ENCODE measurements at regions not wholly inside any gene's neighbourhood (a gene's known extent, or its start where the extent isn't known, plus 50 kb on each side); places are given as distances from the start of the nearest gene placed in this dataset.
"Not testable (repeated sequence)": the region's sequence is repeated elsewhere in the genome, so short reads cannot be mapped to it uniquely, and the experiment has no call there.

DNA sequence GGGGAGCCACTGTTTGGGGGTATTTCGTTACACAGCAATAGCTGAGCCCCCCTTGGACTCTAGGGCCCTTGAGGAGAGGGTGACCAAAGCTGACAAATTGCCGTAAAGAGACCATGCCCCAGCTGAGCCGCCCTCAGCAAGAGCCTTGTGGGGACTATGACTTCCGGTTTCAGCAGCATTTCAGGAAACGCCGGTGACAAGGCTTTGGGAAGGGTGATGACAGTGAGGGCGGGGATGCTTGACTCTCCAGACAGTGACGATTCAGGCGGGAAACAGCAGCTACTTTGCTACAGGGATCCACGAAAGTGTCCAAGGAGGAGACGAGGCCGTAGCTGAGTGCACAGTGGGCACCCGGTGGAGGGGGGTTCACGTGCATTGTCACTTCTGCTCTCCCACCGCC, 360.8 kb downstream of the C16orf95 start:
- H3K27me3 ChIP-seq (replicated peaks; ENCODE audit: insufficient read depth, low read depth, low read length, poor library complexity) = no peaks in the 10 kb centered on the region
- ChIA-PET CTCF (no interaction called here), POLR2A (ENCODE audit: low non-redundant PET) (no interaction called here)
- H3K27ac ChIP-seq (ENCODE audit: low read depth, low read length, poor library complexity, severe bottlenecking) = no peak overlapping the region
- no peaks in the 10 kb centered on the region for H3K9me3 ChIP-seq (ENCODE audit: low read depth, low read length, poor library complexity, severe bottlenecking)
- H3K4me1 ChIP-seq (ENCODE audit: insufficient read depth, low read length, poor library complexity, severe bottlenecking) = peaks cover 10% of the 10 kb centered on the region
- intact Hi-C loops (cut with micrococcal nuclease; ENCODE audit: unreplicated experiment) = no loop called here
- peak; percentile 25 for DNase-seq (ENCODE audit: low spot score)
- no peak for TF ChIP-seq CTCF (conservative IDR thresholded peaks at IDR 0.05; ENCODE audit: low read depth, low read length)
- no peak for TF ChIP-seq EZH2 (IDR thresholded peaks at IDR 0.05; ENCODE audit: borderline replicate concordance, low read depth, low read length, poor library complexity, severe bottlenecking)
- BruUV-seq (replicated peaks) = no TSS peak
- H3K36me3 ChIP-seq (ENCODE audit: insufficient read depth, low read length, poor library complexity, severe bottlenecking) = no peaks in the 10 kb centered on the region
- H3K4me3 ChIP-seq (ENCODE audit: low read depth, low read length, poor library complexity, severe bottlenecking) = no peak overlapping the region

DNA sequence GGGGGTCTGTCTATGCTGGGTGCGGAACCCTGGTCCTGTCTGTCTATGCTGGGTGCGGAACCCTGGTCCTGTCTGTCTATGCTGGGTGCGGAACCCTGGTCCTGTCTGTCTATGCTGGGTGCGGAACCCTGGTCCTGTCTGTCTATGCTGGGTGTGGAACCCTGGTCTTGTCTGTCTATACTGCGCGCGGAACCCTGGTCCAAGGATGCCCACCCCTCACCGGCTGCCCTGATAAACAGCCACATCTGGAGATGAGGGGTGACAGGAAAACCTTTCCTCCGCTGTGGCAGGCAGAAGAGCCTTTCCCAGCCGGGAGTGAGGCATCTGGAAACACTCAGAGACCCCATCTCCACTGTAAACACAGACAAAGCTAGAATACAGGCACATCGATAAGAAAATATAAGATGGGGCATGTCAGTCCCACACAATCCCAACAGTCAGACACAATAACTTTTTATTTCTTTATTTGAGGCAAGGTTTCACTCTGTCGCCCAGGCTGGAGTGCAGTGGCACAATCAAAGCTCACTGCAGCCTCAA, 359.5 kb downstream of the C16orf95 start:
- POLR2A ChIA-PET (ENCODE audit: low non-redundant PET); H3K36me3 ChIP-seq (ENCODE audit: insufficient read depth, low read length, poor library complexity, severe bottlenecking); intact Hi-C loops (cut with micrococcal nuclease; ENCODE audit: unreplicated experiment); CTCF ChIA-PET; H3K27ac ChIP-seq (ENCODE audit: low read depth, low read length, poor library complexity, severe bottlenecking); H3K27me3 ChIP-seq (replicated peaks; ENCODE audit: insufficient read depth, low read depth, low read length, poor library complexity); DNase-seq (ENCODE audit: low spot score); BruUV-seq (replicated peaks); H3K9me3 ChIP-seq (ENCODE audit: low read depth, low read length, poor library complexity, severe bottlenecking); H3K4me1 ChIP-seq (ENCODE audit: insufficient read depth, low read length, poor library complexity, severe bottlenecking); H3K4me3 ChIP-seq (ENCODE audit: low read depth, low read length, poor library complexity, severe bottlenecking): not testable (repeated sequence)

GRCh38 chr16:86958423-86958822, 358.8 kb downstream of the C16orf95 start:
- no peak for DNase-seq (ENCODE audit: low spot score)
- Histone ChIP-seq H3K4me3 (ENCODE audit: low read depth, low read length, poor library complexity, severe bottlenecking) (no peak overlapping the region), H3K9me3 (ENCODE audit: low read depth, low read length, poor library complexity, severe bottlenecking) (no peaks in the 10 kb centered on the region), H3K27ac (ENCODE audit: low read depth, low read length, poor library complexity, severe bottlenecking) (no peak overlapping the region), H3K4me1 (ENCODE audit: insufficient read depth, low read length, poor library complexity, severe bottlenecking) (peaks cover 7% of the 10 kb centered on the region), H3K36me3 (ENCODE audit: insufficient read depth, low read length, poor library complexity, severe bottlenecking) (no peaks in the 10 kb centered on the region), H3K27me3 (replicated peaks; ENCODE audit: insufficient read depth, low read depth, low read length, poor library complexity) (no peaks in the 10 kb centered on the region)
- POLR2A ChIA-PET (ENCODE audit: low non-redundant PET) = no interaction called here
- no peak for TF ChIP-seq EZH2 (IDR thresholded peaks at IDR 0.05; ENCODE audit: borderline replicate concordance, low read depth, low read length, poor library complexity, severe bottlenecking)
- BruUV-seq (replicated peaks) = no TSS peak
- intact Hi-C loops (cut with micrococcal nuclease; ENCODE audit: unreplicated experiment) = no loop called here
- CTCF ChIA-PET = no interaction called here

- no peak for DNase-seq (ENCODE audit: low spot score)
- POLR2A ChIA-PET (ENCODE audit: low non-redundant PET) = no interaction called here
- TF ChIP-seq EZH2 (IDR thresholded peaks at IDR 0.05; ENCODE audit: borderline replicate concordance, low read depth, low read length, poor library complexity, severe bottlenecking) = no peak
- no peak for TF ChIP-seq CTCF (conservative IDR thresholded peaks at IDR 0.05; ENCODE audit: low read depth, low read length)
- Histone ChIP-seq H3K4me3 (ENCODE audit: low read depth, low read length, poor library complexity, severe bottlenecking) (no peak overlapping the region), H3K27me3 (replicated peaks; ENCODE audit: insufficient read depth, low read depth, low read length, poor library complexity) (no peaks in the 10 kb centered on the region), H3K4me1 (ENCODE audit: insufficient read depth, low read length, poor library complexity, severe bottlenecking) (peaks cover 7% of the 10 kb centered on the region), H3K36me3 (ENCODE audit: insufficient read depth, low read length, poor library complexity, severe bottlenecking) (no peaks in the 10 kb centered on the region), H3K27ac (ENCODE audit: low read depth, low read length, poor library complexity, severe bottlenecking) (no peak overlapping the region), H3K9me3 (ENCODE audit: low read depth, low read length, poor library complexity, severe bottlenecking) (no peaks in the 10 kb centered on the region)
- CTCF ChIA-PET = no interaction called here
- intact Hi-C loops (cut with micrococcal nuclease; ENCODE audit: unreplicated experiment) = no loop called here
- no TSS peak for BruUV-seq (replicated peaks)
These were observed 358.0 kb downstream of the C16orf95 start for GRCh38 chr16:86959091-86959651.
